Stimulated activated naive CD8-positive, alpha-beta T cell treated with anti-CD3 and anti-CD28 coated beads, Interleukin-15, amount 100 ng/mL, for 72 hours (primary cell): ENCODE measurements at regions not wholly inside any gene's neighbourhood (a gene's known extent, or its start where the extent isn't known, plus 50 kb on each side); places are given as distances from the start of the nearest gene placed in this dataset.

Experiments
- ATAC-seq: fragments of 150-1000 bp; cut with Tn5 transposase; 2 replicates; pipeline ENCODE4 v1.10.0; 2021; ENCODE audit warnings: mild to moderate bottlenecking, moderate library complexity
- DNase-seq, 2 donors: peaks; one replicate each; pipeline ENCODE4 v3.0.0; 2021 to 2022
- H3K27ac Mint-ChIP-seq, 2 donors: one replicate each; pipeline ENCODE4 v1.8.0; 2022; ENCODE audit warnings: mild to moderate bottlenecking in 2 of 2, mixed read lengths in 2 of 2, moderate library complexity in 2 of 2
- H3K27me3 Mint-ChIP-seq: one replicate; pipeline ENCODE4 v1.8.0; 2022; ENCODE audit warnings: mixed read lengths
- H3K4me1 Mint-ChIP-seq: one replicate; pipeline ENCODE4 v1.8.0; 2022; ENCODE audit warnings: mild to moderate bottlenecking, mixed read lengths
- H3K4me3 Mint-ChIP-seq, 2 donors: one replicate each; pipeline ENCODE4 v1.8.0; 2022; ENCODE audit warnings: mild to moderate bottlenecking in 2 of 2, mixed read lengths in 2 of 2, moderate library complexity in 1 of 2
- H3K9me3 Mint-ChIP-seq, 2 donors: one replicate each; pipeline ENCODE4 v1.8.0; 2022; ENCODE audit warnings: mixed read lengths in 2 of 2

DNA sequence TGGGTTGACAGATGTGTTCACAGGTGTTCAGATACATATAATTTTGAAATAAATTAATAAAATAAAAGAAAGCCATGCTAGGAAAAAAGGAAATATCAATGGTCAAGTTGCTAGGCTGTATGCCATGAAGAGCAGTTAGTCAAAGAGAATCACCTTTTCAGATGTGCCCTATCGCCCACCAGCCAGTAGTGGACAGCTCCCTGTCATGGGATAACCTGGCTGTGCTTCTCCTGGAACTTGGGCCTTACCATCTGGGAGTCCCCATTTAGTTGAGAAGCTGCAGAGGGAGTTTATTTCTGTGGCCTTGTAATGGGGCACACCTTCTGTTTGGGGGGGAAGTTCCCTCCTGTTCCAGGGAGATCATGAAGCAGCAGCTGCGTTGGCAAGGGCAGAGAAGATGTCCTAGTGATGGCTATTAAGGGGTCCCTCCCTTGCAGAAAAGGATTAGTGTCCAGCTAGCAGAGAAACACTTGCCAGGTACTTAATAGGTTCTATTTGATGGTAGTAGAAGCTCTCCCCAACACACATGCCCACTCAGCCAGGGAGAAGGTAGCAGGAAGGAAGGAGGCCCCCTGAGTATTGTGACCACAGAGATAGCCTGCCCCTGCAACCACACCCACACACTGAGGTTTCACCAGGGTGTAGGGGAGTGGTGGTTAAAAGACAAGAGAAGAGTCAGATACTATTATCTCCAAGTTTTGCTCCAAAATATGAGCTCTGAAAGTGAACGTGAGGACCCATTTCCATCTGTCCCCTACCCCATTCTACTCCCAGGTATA is 117.7 kb downstream of the B3GNT2 start:
- Mint-ChIP-seq H3K4me3 (peak overlapping the region; percentile 58 to 76), H3K27me3 (no peaks in the 10 kb centered on the region), H3K27ac (peak overlapping the region; percentile 70 to 85), H3K4me1 (peaks cover 88% of the 10 kb centered on the region), H3K9me3 (no peaks in the 10 kb centered on the region)
- peak; percentile 66 to 71 for DNase-seq
- ATAC-seq = peak; percentile 93

DNA sequence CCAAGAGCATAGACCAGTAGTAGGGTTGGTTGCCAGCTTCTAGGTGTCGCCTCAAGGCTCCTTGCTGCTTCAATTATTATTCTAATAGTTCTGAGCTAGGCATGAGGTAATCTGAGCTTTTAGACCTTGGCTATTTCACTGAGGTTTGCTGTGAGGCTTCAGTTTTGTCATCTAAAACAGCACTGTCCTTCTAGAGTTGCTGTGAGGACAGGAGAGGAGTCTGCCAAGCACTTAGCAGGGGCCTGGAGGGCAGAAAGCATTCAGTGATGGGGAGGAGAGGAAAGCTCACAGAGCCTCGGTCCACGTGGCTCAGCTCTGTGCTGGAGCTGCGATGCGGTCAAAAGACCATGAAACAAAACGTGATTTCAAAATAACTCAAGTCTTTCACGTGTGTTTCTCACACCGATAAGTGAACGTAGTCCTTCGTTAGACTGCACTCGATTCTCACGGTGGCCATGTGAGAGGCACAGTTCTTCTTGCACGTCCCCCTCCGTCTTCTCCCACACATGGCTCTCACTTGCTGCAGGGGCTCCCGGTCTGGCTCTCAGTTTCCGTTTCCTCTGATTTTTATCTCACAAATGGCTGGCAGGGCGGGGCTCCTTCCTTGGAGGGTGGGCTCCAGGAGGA is 113.7 kb downstream of the B3GNT2 start:
- no peaks in the 10 kb centered on the region for H3K9me3 Mint-ChIP-seq
- no peaks in the 10 kb centered on the region for H3K27me3 Mint-ChIP-seq
- peak overlapping the region; percentile 78 to 94 for H3K27ac Mint-ChIP-seq
- peak overlapping the region; percentile 61 to 65 for H3K4me3 Mint-ChIP-seq
- DNase-seq (peak in 1 of 2 donors; percentile 50), ATAC-seq (no peak)
- peaks cover 99% of the 10 kb centered on the region for H3K4me1 Mint-ChIP-seq

DNA sequence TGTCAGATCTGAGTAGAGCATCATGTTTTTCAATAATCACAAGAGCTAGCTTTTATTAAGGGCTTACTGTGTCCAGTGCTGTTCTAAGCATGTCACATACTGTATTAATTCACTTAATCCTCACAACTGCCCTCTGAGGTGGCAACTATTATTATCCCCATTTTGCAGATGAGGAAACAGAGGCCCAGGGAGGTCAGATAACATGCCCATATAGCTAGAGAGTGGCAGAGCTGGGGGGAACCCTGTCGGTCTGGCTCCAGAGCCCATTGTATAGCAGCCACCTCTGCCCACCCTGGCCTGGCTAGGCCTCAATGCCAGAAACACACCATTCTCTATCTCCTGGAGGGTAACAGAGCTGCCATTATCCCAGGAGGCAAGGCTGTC is 113.2 kb downstream of the B3GNT2 start:
- Mint-ChIP-seq H3K27me3 (no peaks in the 10 kb centered on the region), H3K27ac (peak overlapping the region in 1 of 2 donors; percentile 94), H3K4me3 (peak overlapping the region; percentile 61 to 65), H3K4me1 (peaks cover 99% of the 10 kb centered on the region), H3K9me3 (no peaks in the 10 kb centered on the region)
- DNase-seq = no peak
- ATAC-seq = no peak

DNA sequence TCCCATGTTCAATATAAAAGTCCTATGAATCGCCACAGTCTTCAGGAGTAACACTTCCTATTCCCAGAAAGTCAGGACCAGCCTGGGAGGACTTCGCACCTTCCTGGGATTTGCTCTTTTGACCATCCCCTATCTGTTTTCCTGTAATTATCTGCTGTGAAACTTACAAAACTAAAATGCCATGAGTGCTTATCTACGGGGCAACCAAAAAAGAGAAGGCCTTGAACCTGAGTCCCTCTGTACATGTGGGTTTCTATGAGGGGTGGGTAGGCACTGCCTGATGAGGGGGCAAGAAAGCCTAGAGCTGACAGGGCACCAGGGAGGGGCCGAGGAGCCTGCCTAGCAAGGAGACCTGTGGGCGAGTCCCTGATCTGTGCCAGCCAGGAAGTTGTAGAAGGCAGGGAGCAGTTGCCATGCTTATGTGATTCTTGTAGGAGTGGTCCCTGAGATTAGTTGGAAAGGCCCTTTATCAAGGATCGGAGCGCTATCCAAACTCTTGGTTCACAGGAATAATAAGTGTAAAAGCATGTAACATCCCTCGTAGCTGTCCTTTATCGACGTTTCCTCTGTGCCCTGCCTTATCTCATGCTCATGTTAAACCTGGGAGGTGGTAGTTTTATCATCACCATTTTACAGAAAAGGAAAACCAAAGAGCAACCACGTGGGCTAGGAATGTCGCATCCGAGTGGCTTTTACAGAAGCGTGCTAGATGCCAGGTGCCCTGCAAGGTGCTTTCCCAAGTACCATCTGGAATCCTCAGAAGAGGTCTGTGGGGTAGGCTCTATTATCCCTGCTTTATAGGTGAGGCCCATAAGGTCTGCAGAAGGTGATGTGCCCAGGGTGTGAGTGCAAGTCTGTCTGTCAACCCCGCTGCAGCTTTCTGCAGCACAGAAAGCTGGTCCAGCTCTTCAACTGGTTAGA is 111.8 kb downstream of the B3GNT2 start:
- H3K27ac Mint-ChIP-seq = peak overlapping the region; percentile 60 to 90
- ATAC-seq (no peak), DNase-seq (no peak)
- H3K4me1 Mint-ChIP-seq = peaks cover 99% of the 10 kb centered on the region
- no peaks in the 10 kb centered on the region for H3K27me3 Mint-ChIP-seq
- no peaks in the 10 kb centered on the region for H3K9me3 Mint-ChIP-seq
- H3K4me3 Mint-ChIP-seq = peak overlapping the region; percentile 79 to 87

DNA sequence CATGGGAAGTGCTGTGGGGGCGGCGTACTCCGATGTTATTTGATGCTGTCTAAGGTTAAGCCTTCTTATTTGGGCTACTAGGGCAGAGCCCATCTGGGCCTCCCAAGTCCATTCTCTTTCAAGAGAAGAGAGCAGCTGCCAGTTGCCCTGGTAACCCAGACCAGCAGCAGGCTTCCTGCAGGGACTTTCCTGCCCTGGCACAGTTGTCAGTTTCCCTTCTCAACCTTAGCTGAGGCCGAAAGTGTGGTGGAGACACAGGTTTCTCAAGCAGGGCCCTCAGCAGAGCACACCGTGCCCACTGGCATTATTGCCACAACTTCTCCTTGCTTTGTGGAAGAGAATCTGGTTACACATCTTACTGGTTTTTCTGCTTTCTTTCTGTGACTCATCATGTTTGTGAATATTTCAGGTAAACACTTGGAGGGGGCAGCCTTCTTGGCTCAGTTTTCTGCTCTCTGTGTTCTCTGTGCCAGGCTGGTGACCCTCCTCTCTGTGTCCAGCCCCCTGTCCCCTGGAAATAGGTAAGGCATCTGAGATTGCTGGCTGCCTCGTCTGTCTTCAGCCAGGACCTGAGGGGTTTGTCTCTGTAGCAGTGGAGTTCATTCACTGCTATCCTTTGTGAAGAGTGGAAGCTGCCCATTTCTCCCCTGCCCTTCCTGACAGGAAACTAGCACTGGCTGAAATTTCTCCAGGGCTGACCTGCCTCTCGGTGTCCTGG is 111.0 kb downstream of the B3GNT2 start:
- Mint-ChIP-seq H3K4me3 (peak overlapping the region; percentile 79 to 87), H3K27ac (peak overlapping the region; percentile 90 to 94), H3K27me3 (no peaks in the 10 kb centered on the region), H3K4me1 (peaks cover 99% of the 10 kb centered on the region), H3K9me3 (no peaks in the 10 kb centered on the region)
- DNase-seq (peak; percentile 59 to 87), ATAC-seq (peak; percentile 68)

DNA sequence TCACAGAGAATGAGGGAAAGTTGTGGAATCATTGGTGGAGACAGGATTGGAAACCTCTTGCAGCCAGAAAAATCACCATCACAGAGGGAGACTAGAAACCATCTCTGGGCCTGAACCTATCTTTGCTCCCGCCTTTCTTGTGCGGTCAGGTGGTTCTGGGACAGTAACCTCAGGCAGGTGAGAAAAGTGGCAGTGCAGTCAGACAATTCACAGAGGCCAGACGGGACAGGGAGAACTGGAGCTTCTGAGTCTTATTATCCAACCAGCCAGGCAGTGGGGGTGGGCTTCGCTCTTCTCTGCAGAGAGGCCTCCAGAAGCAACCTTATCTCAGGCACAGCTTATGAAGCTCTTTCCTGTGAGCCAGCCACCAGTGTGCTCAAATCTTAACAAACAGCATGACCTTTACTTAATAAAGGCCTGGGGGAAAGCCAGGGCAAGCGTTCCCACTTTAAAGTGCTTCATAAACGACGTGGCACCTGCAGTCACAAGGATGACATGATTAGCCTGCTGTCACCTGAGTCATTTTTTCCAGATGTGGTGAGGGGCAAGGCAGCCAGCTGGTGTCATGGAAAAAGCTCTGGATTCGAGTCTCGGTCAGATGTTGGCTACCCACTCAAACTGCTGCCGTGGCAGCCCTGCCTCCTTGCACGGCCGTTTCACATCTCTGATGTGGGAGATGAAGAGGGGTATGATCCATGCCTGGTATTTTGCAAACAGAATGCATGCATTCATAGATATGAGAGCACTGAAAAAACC is 109.7 kb downstream of the B3GNT2 start:
- ATAC-seq = peak; percentile 74
- Mint-ChIP-seq H3K4me3 (peak overlapping the region; percentile 74 to 87), H3K27me3 (no peaks in the 10 kb centered on the region), H3K4me1 (peaks cover 94% of the 10 kb centered on the region), H3K27ac (peak overlapping the region; percentile 95 to 100), H3K9me3 (no peaks in the 10 kb centered on the region)
- DNase-seq = peak; percentile 86 to 93

DNA sequence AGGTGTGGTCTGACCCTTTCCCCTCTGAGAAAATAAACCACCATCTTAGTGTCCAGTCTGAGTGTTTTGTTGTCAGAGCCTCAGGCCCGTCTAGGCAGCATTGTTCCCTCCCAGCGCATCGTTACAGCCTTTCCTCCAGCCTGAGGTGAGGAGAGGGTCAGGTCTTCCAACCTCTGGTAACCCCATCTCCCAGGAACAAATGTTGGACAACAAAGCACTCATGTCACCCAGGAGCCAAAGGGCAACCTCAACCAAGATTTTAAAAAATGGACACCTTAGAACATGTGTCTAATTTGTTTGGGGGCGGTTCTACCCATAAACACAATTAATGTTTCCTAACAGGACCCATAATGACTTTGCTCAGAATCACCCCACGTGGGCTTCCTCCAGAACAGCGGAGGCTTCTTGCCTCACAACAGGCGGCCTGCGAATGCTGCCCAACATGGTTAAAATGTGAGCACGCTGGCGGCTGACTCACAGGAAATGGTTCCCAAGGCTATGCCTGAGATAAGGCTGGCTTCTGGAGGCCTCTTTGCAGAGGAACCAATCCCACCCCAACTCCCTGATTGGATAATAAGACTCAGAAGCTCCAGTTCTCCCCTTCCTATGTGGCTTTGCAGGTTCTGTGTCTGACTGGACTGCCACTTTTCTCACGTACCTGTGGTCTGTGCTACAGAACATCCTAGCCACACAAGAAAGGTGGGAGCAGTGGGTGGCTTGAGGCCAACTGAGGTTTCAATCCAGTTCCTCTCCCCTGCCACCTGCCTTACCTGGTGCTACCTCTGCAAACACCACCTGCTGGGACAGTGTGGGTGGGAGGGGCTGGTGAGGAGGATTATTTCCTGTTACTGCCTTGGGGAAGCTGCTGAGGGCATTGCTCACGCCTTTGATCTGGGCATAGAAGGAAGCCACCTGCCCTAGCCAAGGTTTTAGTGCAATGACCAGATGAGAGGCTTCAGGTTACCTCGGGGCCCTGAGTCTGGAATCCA is 108.8 kb downstream of the B3GNT2 start:
- Mint-ChIP-seq H3K9me3 (no peaks in the 10 kb centered on the region), H3K27ac (peak overlapping the region; percentile 95 to 100), H3K27me3 (no peaks in the 10 kb centered on the region), H3K4me3 (peak overlapping the region; percentile 74 to 87), H3K4me1 (peaks cover 89% of the 10 kb centered on the region)
- ATAC-seq = peak; percentile 46
- DNase-seq = peak; percentile 64 to 82

DNA sequence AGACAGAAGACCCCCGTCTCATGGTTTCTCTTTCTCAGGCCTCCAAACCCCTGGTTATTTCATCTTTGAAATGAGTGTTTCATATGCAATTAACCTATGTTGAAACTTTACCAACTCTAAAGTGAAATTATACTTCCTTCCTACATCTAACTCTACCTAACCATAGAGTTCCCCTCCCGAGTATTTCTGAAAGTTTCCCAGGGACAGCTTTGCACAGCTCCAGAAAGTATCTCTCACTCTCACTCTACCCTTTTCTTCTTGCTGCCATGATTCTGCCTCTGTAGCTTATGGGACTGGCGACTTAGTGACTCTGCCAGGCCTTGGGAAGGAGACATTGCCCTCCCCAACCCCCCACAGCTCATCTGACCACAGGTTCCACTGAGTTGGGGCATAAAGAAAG is 107.9 kb downstream of the B3GNT2 start:
- ATAC-seq (no peak), DNase-seq (peak in 1 of 2 donors; percentile 23)
- Mint-ChIP-seq H3K27me3 (no peaks in the 10 kb centered on the region), H3K4me1 (peaks cover 86% of the 10 kb centered on the region), H3K4me3 (peak overlapping the region; percentile 74 to 87), H3K9me3 (no peaks in the 10 kb centered on the region), H3K27ac (peak overlapping the region; percentile 95 to 100)

DNA sequence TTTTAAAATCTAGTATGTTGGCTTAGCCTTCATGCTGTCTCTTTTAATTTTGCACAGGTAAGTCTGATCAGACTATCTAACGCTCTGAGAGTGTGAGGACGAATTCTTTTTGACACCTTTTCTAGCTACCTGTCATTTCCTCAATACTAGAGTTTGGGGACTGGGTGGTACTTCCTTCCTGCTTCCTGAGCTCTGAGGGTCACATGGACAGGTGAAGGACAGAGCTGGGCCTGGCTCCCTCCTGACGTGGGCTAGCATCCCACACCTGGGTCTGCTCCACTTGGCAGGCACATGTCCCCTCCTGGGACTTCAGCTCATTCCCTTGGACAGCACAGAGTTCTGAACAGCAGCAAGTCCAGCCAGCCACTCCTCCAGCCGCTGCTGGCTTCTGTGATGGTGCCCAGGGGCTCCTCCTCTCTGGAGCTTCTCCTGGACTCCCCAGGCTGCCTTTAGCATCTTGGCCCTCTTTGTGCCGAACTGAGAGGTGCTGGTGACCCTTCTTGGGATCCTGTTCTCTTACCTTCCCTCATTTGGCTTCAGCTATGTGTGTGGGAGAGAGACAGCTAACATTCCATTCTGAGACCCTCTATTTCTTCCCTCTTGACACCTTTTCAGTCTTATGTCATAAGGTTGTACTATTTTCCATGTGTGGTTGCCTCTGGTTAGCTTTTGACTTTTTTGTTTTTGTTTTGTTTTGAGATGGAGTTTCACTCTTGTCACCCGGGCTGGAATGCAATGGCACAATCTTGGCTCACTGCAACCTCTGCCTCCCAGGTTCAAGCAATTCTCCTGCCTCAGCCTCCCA is 106.9 kb downstream of the B3GNT2 start:
- DNase-seq = no peak
- peaks cover 83% of the 10 kb centered on the region for H3K4me1 Mint-ChIP-seq
- H3K27me3 Mint-ChIP-seq = no peaks in the 10 kb centered on the region
- peak overlapping the region; percentile 74 to 87 for H3K4me3 Mint-ChIP-seq
- no peak for ATAC-seq
- no peaks in the 10 kb centered on the region for H3K9me3 Mint-ChIP-seq
- peak overlapping the region; percentile 95 to 100 for H3K27ac Mint-ChIP-seq

DNA sequence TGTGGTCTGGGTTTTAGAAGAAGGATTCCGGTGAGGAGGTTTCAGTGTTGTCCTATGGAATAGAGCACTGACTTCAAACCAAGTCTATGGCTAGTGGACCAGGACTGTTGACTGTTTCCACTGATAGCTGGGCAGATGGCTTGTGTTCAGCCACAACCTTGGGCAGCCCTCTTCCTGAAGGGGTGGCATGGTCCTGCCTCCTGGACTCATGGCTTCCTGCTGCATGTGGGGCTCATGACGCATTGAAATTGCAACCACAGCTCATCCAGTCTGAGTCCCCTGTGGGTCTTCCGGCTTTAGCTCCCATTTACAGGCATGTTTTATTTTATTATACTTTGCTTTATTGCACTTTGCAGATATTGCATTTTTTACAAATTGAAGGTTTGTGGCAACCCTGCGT is 105.0 kb downstream of the B3GNT2 start:
- no peaks in the 10 kb centered on the region for H3K27me3 Mint-ChIP-seq
- H3K4me3 Mint-ChIP-seq = no peak overlapping the region
- ATAC-seq (no peak), DNase-seq (no peak)
- H3K9me3 Mint-ChIP-seq = no peaks in the 10 kb centered on the region
- peak overlapping the region in 1 of 2 donors; percentile 29 for H3K27ac Mint-ChIP-seq
- H3K4me1 Mint-ChIP-seq = peaks cover 81% of the 10 kb centered on the region

DNA sequence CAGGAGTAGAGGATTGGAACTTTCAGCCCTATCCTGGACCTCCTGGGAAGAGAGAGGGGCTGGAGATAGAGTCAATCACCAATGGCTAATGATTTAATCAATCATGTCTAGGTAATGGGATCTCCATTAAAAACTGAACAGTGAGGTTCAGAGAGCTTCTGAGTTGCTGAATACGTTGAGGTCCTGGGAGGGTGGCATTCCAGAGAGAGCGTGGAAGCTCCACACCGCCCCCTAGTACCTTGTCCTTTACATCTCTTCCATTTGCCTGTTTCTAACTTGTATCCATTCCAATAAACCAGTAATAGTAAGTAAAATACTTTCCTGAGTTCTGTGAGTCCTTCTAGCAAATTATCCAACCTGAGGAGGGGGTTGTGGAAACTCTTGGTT is 101.7 kb downstream of the B3GNT2 start:
- no peaks in the 10 kb centered on the region for H3K9me3 Mint-ChIP-seq
- H3K4me3 Mint-ChIP-seq = no peak overlapping the region
- H3K4me1 Mint-ChIP-seq = peaks cover 63% of the 10 kb centered on the region
- no peak overlapping the region for H3K27ac Mint-ChIP-seq
- no peak for ATAC-seq
- no peak for DNase-seq
- no peaks in the 10 kb centered on the region for H3K27me3 Mint-ChIP-seq

DNA sequence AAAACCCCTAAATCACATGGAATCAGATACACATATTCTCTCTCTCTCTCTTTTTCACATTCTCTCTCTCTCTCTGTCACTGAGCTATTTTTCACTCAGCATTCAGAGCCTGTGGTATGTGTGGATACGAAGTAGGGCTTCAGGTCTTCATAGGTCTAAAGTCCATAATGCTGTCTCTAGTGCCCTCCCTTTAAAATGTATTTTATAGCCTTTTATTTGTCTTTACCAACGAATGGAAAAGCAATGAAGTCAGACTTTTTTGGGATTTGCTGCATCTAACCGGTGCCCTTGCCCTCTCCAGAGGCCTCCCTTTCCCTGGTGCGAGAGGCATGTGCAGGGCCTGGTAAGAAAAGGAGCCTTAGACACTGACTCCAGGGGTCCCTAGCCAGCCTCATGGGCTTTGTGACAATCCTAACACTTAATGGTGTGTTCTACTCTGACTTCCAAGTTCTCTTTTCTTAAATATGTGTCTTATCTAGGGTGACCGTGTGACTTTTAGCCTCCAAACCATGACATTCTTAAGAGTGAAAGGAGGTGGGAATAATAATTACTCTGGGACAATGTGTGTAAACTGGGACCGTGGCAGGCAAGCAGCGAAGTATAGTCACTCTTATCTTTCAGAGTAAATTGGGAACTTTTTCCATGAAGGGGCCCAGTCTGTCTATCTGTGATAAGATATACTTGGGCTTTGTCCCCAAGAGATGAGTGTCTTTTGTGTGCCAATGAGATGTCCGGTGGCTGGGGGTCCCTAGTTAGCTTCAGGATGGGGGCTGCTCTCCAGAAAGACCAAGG is 101.1 kb downstream of the B3GNT2 start:
- H3K4me1 Mint-ChIP-seq = peaks cover 63% of the 10 kb centered on the region
- ATAC-seq = no peak
- H3K9me3 Mint-ChIP-seq = no peaks in the 10 kb centered on the region
- H3K4me3 Mint-ChIP-seq = no peak overlapping the region
- no peak overlapping the region for H3K27ac Mint-ChIP-seq
- DNase-seq = no peak
- H3K27me3 Mint-ChIP-seq = no peaks in the 10 kb centered on the region
